Uterus (tissue), 2 donors: ENCODE measurements at regions not wholly inside any gene's neighbourhood (a gene's known extent, or its start where the extent isn't known, plus 50 kb on each side); places are given as distances from the start of the nearest gene placed in this dataset.

Source experiments
- CTCF ChIP-seq, 4 experiments: fragments of 200-600 bp in 2 of 4; fragments of 450-650 bp in 2 of 4; sonication (generic) in 2 of 4; IDR thresholded peaks; one replicate each; pipeline ENCODE4 v1.5.1; 2016 to 2019; ENCODE audit warnings: antibody characterized with exemption in 4 of 4, mild to moderate bottlenecking in 2 of 4, moderate library complexity in 1 of 4
- POLR2A ChIP-seq, 2 donors: fragments of 450-650 bp; IDR thresholded peaks; one replicate each; pipeline ENCODE4 v1.6.1; 2016; ENCODE audit warnings: antibody characterized with exemption in 2 of 2, mild to moderate bottlenecking in 1 of 2, moderate library complexity in 1 of 2

GRCh38 chr4:95764961-95765360, 74.9 kb upstream of the PDHA2 start:
- TF ChIP-seq CTCF (IDR thresholded peaks at IDR 0.05), result no peak
- TF ChIP-seq POLR2A (IDR thresholded peaks at IDR 0.05), result no peak
